A549 (cell line): ENCODE measurements at regions not wholly inside any gene's neighbourhood (a gene's known extent, or its start where the extent isn't known, plus 50 kb on each side); places are given as distances from the start of the nearest gene placed in this dataset.

ENCODE experiments used
- ATAC-seq, 2 experiments: fragments of 200-7000 bp in 1 of 2; fragments of >200 bp in 1 of 2; cut with Nextera tagmentation in 1 of 2; cut with Tn5 transposase in 1 of 2; 3 replicates each; pipeline versions ENCODE4 v1.8.0 to v1.9.1; 2018 to 2020; ENCODE audit warnings: mild to moderate bottlenecking in 1 of 2, moderate library complexity in 1 of 2
- CTCF ChIA-PET: fragments of 300-600 bp; sonication (Branson Sonifier 250); formaldehyde crosslinking; extraction: SDS; loops from one replicate; lab custom pipeline; 2021; ENCODE audit warnings: antibody characterized with exemption, inconsistent platforms; lab: Yijun Ruan, JAX
- POLR2A ChIA-PET: fragments of 350-600 bp; formaldehyde crosslinking; extraction: SDS; loops from one replicate; lab custom pipeline; 2021; ENCODE audit warnings: antibody characterized with exemption, inconsistent platforms; lab: Yijun Ruan, JAX
- DNase-seq, 2 experiments: peaks; one replicate each; pipeline versions ENCODE4 v3.0.0 to v3.0.0-alpha.2; 2011 to 2016; ENCODE audit warnings: low read depth in 1 of 2, low spot score in 1 of 2
- FAIRE-seq: peaks from 2 replicates; lab custom pipeline; 2011; peaks lifted over from hg19 to GRCh38; lab: Jason Lieb, UNC
- H3K27ac ChIP-seq, 2 experiments: fragments of >200 bp; sonication (Bioruptor Twin); formaldehyde crosslinking; 3 replicates each; pipeline ENCODE4 v1.5.1; 2016 to 2017
- H3K4me1 ChIP-seq: fragments of >200 bp; sonication (Bioruptor Twin); formaldehyde crosslinking; 3 replicates; pipeline ENCODE4 v1.6.1; 2016
- H3K4me2 ChIP-seq: fragments of >200 bp; sonication (Bioruptor Twin); formaldehyde crosslinking; 3 replicates; pipeline ENCODE4 v1.6.1; 2016
- H3K4me3 ChIP-seq: fragments of >200 bp; sonication (Bioruptor Twin); formaldehyde crosslinking; 3 replicates; pipeline ENCODE4 v1.5.1; 2016
- H3K9me3 ChIP-seq: fragments of >200 bp; sonication (Bioruptor Twin); formaldehyde crosslinking; 3 replicates; pipeline ENCODE4 v1.6.1; 2016
- CBX2 ChIP-seq: fragments of 200-600 bp; sonication (generic); IDR thresholded peaks from 2 replicates; pipeline ENCODE4 v1.6.1; 2016; ENCODE audit warnings: low read depth, mild to moderate bottlenecking, borderline replicate concordance
- CEBPB ChIP-seq, 2 experiments: fragments of >200 bp in 1 of 2; sonication (Bioruptor Twin) in 1 of 2; formaldehyde crosslinking in 1 of 2; IDR thresholded peaks; 2 replicates each; pipeline ENCODE4 v1.6.1; 2012 to 2016
- EHMT2 ChIP-seq: fragments of 200-600 bp; sonication (generic); IDR thresholded peaks from 2 replicates; pipeline ENCODE4 v1.6.1; 2016; ENCODE audit warnings: antibody characterized with exemption, low read depth, mild to moderate bottlenecking, moderate library complexity
- EP300 ChIP-seq, 2 experiments: fragments of >200 bp; sonication (Bioruptor Twin); formaldehyde crosslinking; IDR thresholded peaks; 2 replicates in 1 of 2; 3 replicates in 1 of 2; pipeline ENCODE4 v1.6.1; 2016 to 2017
- ESRRA ChIP-seq: fragments of 150-350 bp; IDR thresholded peaks from 2 replicates; pipeline ENCODE4 v1.6.1; 2014; ENCODE audit warnings: mild to moderate bottlenecking, low read length, borderline replicate concordance
- FOSB ChIP-seq: fragments of 250-450 bp; sonication (Bioruptor Pico); IDR thresholded peaks from 2 replicates; pipeline ENCODE4 v1.5.0; 2020; ENCODE audit warnings: mild to moderate bottlenecking, moderate library complexity
- FOSL2 ChIP-seq, 2 experiments: fragments of 450-650 bp in 1 of 2; fragments of >200 bp in 1 of 2; sonication (Bioruptor Twin) in 1 of 2; formaldehyde crosslinking; IDR thresholded peaks; 2 replicates each; pipeline versions ENCODE4 v1.5.0 to v1.6.1; 2016 to 2020; ENCODE audit warnings: mild to moderate bottlenecking in 1 of 2, moderate library complexity in 1 of 2
- GATA3 ChIP-seq: IDR thresholded peaks from 2 replicates; pipeline ENCODE4 v1.6.1; 2012; ENCODE audit warnings: borderline replicate concordance
- HOXA7 ChIP-seq: fragments of 250-450 bp; sonication (Bioruptor Pico); IDR thresholded peaks from 2 replicates; pipeline ENCODE4 v1.5.0; 2020; ENCODE audit warnings: mild to moderate bottlenecking, moderate library complexity
- HOXB13 ChIP-seq: fragments of 250-450 bp; sonication (Bioruptor Pico); IDR thresholded peaks from 2 replicates; pipeline ENCODE4 v1.5.0; 2020; ENCODE audit warnings: low read depth, mild to moderate bottlenecking, moderate library complexity
- JUN ChIP-seq, 2 experiments: fragments of >200 bp; sonication (Bioruptor Twin); formaldehyde crosslinking; IDR thresholded peaks; 2 replicates in 1 of 2; 3 replicates in 1 of 2; pipeline ENCODE4 v1.6.1; 2016 to 2017
- JUNB ChIP-seq: fragments of >200 bp; sonication (Bioruptor Twin); formaldehyde crosslinking; IDR thresholded peaks from 2 replicates; pipeline ENCODE4 v1.6.1; 2016
- KDM5A ChIP-seq: fragments of 200-600 bp; sonication (generic); IDR thresholded peaks from 2 replicates; pipeline ENCODE4 v1.6.1; 2016; ENCODE audit warnings: antibody characterized with exemption, mild to moderate bottlenecking
- MAFK ChIP-seq: fragments of 450-650 bp; IDR thresholded peaks from 2 replicates; pipeline ENCODE4 v1.6.1; 2014; ENCODE audit not compliant: partially characterized antibody
- NFE2L2 ChIP-seq: fragments of 150-350 bp; conservative IDR thresholded peaks from 2 replicates; pipeline ENCODE4 v1.6.1; 2014; ENCODE audit warnings: low read length
- NR3C1 ChIP-seq: fragments of >200 bp; sonication (Bioruptor Twin); formaldehyde crosslinking; IDR thresholded peaks from 3 replicates; pipeline ENCODE4 v1.6.1; 2017
- RARB ChIP-seq: fragments of 250-450 bp; sonication (Bioruptor Pico); IDR thresholded peaks from 2 replicates; pipeline ENCODE4 v1.8.0; 2021; ENCODE audit warnings: mild to moderate bottlenecking, moderate library complexity
- RFX5 ChIP-seq: fragments of 450-650 bp; IDR thresholded peaks from 2 replicates; pipeline ENCODE4 v1.7.1; 2014; ENCODE audit warnings: antibody characterized with exemption, mild to moderate bottlenecking, moderate library complexity
- SMC3 ChIP-seq: fragments of >200 bp; sonication (Bioruptor Twin); formaldehyde crosslinking; IDR thresholded peaks from 3 replicates; pipeline ENCODE4 v1.6.1; 2018; ENCODE audit warnings: inconsistent platforms
- TP53 ChIP-seq: fragments of 250-450 bp; sonication (Bioruptor Pico); IDR thresholded peaks from 2 replicates; pipeline ENCODE4 v1.5.0; 2021; ENCODE audit warnings: mild to moderate bottlenecking, moderate library complexity
- ZSCAN20 ChIP-seq: fragments of 250-450 bp; sonication (Bioruptor Pico); IDR thresholded peaks from 2 replicates; pipeline ENCODE4 v1.8.0; 2022; ENCODE audit warnings: mild to moderate bottlenecking, moderate library complexity
- WGBS: methylation state at CpG from one replicate; pipeline ENCODE4 v1.1.6; 2017; ENCODE audit errors: missing lambda C conversion rate; 5-methylcytosine and 5-hydroxymethylcytosine counted together
- TF ChIP-seq, protein P1 (sequence below): fragments of >200 bp; sonication (Bioruptor Twin); formaldehyde crosslinking; IDR thresholded peaks from 3 replicates; pipeline ENCODE4 v1.6.1; 2016
- TF ChIP-seq, protein P2 (sequence below): fragments of 250-450 bp; sonication (Bioruptor Pico); IDR thresholded peaks from 2 replicates; pipeline ENCODE4 v1.5.0; 2021; ENCODE audit warnings: mild to moderate bottlenecking, moderate library complexity, borderline replicate concordance
- TF ChIP-seq, protein P3 (sequence below): fragments of 450-650 bp; IDR thresholded peaks from 2 replicates; pipeline ENCODE4 v1.6.1; 2014; ENCODE audit warnings: antibody characterized with exemption
- TF ChIP-seq, protein P4 (sequence below): fragments of 250-450 bp; sonication (Bioruptor Pico); IDR thresholded peaks from 2 replicates; pipeline ENCODE4 v1.5.0; 2020; ENCODE audit warnings: low read depth, mild to moderate bottlenecking, moderate library complexity
- TF ChIP-seq, protein P5 (sequence below): fragments of 200-600 bp; sonication (generic); IDR thresholded peaks from 2 replicates; pipeline ENCODE4 v1.6.1; 2016; ENCODE audit warnings: antibody characterized with exemption, mild to moderate bottlenecking, moderate library complexity
- TF ChIP-seq, protein P6 (sequence below): IDR thresholded peaks from 2 replicates; pipeline ENCODE4 v1.6.1; 2012
- TF ChIP-seq, protein P7 (sequence below): IDR thresholded peaks from 2 replicates; pipeline ENCODE4 v1.6.1; 2012; ENCODE audit warnings: low read depth, borderline replicate concordance

DNA sequence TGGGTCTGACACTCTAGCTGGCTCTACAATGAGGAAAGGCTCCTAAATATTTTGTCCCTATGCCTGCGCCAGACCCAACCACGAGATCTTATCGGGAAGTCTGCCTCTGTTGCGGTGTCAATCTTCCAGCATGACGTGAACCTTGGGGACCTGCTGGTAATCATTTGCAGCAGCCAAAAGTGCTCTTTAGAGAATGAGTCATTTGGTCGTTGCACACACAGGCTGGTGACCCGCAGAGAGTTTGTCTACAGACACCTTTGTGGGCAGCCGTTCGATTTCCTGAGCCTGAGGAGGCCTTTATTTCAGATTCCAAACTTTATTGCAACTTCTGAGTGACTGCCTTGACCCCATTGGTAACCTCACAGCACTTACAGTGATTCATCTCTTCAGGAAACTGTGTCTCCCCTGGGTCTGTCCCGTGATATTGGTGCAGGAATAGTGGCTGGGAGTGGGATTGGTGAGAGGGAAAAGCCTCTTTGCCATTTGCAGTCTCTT, 326.1 kb downstream of the NSG2 start:
- DNase-seq, result peak; percentile 20 to 28
- CTCF ChIA-PET, result interaction anchor here (1.0 to 1.2 kb wide), 3 partner anchors 16 to 47 kb away, joined by 3 read pairs; no protein-coding TSS in a partner anchor
- peak overlapping the region in 1 of 2 experiments; percentile 64; a peak in 3 of 6 replicates for H3K27ac ChIP-seq
- TF ChIP-seq GATA3 (0 out of 2 replicates have a peak, but pooled peaks have one; percentile 11), MAFK (no peak), RARB (no peak), NR3C1 (no peak), EHMT2 (no peak), HOXB13 (CRISPR knock-in tag) (no peak), JUN (IDR thresholded peaks at IDR 0.05) (no peak), EP300 (IDR thresholded peaks at IDR 0.05) (peak in 1 of 2 experiments; percentile 30; a peak in 1 of 5 replicates), HOXA7 (CRISPR knock-in tag) (no peak), CEBPB (IDR thresholded peaks at IDR 0.05) (no peak), FOSB (CRISPR knock-in tag) (no peak), SMC3 (no peak), KDM5A (no peak), JUNB (peak; percentile 44; the same call in 1 of the 2 replicates), NFE2L2 (no peak)
- TF ChIP-seq, protein P1, sequence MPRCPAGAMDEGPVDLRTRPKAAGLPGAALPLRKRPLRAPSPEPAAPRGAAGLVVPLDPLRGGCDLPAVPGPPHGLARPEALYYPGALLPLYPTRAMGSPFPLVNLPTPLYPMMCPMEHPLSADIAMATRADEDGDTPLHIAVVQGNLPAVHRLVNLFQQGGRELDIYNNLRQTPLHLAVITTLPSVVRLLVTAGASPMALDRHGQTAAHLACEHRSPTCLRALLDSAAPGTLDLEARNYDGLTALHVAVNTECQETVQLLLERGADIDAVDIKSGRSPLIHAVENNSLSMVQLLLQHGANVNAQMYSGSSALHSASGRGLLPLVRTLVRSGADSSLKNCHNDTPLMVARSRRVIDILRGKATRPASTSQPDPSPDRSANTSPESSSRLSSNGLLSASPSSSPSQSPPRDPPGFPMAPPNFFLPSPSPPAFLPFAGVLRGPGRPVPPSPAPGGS, result no peak
- TF ChIP-seq, protein P2, sequence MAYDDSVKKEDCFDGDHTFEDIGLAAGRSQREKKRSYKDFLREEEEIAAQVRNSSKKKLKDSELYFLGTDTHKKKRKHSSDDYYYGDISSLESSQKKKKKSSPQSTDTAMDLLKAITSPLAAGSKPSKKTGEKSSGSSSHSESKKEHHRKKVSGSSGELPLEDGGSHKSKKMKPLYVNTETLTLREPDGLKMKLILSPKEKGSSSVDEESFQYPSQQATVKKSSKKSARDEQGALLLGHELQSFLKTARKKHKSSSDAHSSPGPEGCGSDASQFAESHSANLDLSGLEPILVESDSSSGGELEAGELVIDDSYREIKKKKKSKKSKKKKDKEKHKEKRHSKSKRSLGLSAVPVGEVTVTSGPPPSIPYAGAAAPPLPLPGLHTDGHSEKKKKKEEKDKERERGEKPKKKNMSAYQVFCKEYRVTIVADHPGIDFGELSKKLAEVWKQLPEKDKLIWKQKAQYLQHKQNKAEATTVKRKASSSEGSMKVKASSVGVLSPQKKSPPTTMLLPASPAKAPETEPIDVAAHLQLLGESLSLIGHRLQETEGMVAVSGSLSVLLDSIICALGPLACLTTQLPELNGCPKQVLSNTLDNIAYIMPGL (CRISPR knock-in tag), result no peak
- TF ChIP-seq, protein P3, sequence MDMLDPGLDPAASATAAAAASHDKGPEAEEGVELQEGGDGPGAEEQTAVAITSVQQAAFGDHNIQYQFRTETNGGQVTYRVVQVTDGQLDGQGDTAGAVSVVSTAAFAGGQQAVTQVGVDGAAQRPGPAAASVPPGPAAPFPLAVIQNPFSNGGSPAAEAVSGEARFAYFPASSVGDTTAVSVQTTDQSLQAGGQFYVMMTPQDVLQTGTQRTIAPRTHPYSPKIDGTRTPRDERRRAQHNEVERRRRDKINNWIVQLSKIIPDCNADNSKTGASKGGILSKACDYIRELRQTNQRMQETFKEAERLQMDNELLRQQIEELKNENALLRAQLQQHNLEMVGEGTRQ, result no peak
- TF ChIP-seq, protein P4, sequence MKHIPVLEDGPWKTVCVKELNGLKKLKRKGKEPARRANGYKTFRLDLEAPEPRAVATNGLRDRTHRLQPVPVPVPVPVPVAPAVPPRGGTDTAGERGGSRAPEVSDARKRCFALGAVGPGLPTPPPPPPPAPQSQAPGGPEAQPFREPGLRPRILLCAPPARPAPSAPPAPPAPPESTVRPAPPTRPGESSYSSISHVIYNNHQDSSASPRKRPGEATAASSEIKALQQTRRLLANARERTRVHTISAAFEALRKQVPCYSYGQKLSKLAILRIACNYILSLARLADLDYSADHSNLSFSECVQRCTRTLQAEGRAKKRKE (CRISPR knock-in tag), result no peak
- TF ChIP-seq, all 56 proteins: peak for 3
- POLR2A ChIA-PET, result no interaction called here
- no peak overlapping the region for H3K4me3 ChIP-seq
- H3K4me1 ChIP-seq, result peaks cover 13% of the 10 kb centered on the region; the same call in 2 of the 3 replicates
- FAIRE-seq (no peak), ATAC-seq (peak in 1 of 2 experiments; percentile 48; a peak in 4 of 6 replicates)
- H3K9me3 ChIP-seq, result no peaks in the 10 kb centered on the region
- 15% methylated on average over 10 of the region's 10 CpGs for whole genome bisulfite sequencing
- H3K4me2 ChIP-seq, result peak overlapping the region; percentile 36; the same call in 2 of the 3 replicates

DNA sequence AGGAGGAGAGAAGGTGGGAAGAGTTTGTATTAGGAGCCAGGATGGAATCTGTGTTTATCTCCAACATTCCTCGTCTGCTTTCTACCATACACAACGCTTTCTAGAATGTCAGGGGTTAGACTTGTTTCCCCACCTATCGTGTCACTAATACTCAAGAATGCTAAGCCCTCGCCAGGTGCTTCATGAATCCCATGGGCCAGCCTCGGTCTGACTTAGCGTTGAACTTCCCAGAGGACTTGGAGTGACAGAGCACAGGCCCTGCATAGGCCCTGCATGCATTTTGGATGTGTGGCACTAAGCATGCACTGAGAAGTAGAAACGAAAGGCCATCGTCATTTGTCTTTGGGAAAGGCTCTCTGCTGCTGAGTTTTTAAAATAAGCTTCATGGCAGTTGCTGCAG, 328.7 kb downstream of the NSG2 start:
- no peak overlapping the region for H3K4me2 ChIP-seq
- H3K4me1 ChIP-seq, result peaks cover 13% of the 10 kb centered on the region; the same call in 2 of the 3 replicates
- H3K27ac ChIP-seq, result no peak overlapping the region
- no peak overlapping the region for H3K4me3 ChIP-seq
- WGBS, result 56% methylated on average over 8 of the region's 8 CpGs
- DNase-seq (no peak), FAIRE-seq (no peak), ATAC-seq (no peak)
- ChIA-PET POLR2A (no interaction called here), CTCF (interaction anchor here (1.2 to 1.4 kb wide), 2 partner anchors 8 to 47 kb away, joined by 3 to 5 read pairs; no protein-coding TSS in a partner anchor)
- no peaks in the 10 kb centered on the region for H3K9me3 ChIP-seq
- TF ChIP-seq RFX5 (no peak), FOSL2 (IDR thresholded peaks at IDR 0.05) (no peak), FOSL2 (CRISPR knock-in tag; IDR thresholded peaks at IDR 0.05) (no peak), ZSCAN20 (no peak), ESRRA (no peak), CBX2 (no peak), TP53 (CRISPR knock-in tag) (no peak)
- TF ChIP-seq, protein P5, sequence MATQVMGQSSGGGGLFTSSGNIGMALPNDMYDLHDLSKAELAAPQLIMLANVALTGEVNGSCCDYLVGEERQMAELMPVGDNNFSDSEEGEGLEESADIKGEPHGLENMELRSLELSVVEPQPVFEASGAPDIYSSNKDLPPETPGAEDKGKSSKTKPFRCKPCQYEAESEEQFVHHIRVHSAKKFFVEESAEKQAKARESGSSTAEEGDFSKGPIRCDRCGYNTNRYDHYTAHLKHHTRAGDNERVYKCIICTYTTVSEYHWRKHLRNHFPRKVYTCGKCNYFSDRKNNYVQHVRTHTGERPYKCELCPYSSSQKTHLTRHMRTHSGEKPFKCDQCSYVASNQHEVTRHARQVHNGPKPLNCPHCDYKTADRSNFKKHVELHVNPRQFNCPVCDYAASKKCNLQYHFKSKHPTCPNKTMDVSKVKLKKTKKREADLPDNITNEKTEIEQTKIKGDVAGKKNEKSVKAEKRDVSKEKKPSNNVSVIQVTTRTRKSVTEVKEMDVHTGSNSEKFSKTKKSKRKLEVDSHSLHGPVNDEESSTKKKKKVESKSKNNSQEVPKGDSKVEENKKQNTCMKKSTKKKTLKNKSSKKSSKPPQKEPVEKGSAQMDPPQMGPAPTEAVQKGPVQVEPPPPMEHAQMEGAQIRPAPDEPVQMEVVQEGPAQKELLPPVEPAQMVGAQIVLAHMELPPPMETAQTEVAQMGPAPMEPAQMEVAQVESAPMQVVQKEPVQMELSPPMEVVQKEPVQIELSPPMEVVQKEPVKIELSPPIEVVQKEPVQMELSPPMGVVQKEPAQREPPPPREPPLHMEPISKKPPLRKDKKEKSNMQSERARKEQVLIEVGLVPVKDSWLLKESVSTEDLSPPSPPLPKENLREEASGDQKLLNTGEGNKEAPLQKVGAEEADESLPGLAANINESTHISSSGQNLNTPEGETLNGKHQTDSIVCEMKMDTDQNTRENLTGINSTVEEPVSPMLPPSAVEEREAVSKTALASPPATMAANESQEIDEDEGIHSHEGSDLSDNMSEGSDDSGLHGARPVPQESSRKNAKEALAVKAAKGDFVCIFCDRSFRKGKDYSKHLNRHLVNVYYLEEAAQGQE, result no peak
- TF ChIP-seq, protein P6, sequence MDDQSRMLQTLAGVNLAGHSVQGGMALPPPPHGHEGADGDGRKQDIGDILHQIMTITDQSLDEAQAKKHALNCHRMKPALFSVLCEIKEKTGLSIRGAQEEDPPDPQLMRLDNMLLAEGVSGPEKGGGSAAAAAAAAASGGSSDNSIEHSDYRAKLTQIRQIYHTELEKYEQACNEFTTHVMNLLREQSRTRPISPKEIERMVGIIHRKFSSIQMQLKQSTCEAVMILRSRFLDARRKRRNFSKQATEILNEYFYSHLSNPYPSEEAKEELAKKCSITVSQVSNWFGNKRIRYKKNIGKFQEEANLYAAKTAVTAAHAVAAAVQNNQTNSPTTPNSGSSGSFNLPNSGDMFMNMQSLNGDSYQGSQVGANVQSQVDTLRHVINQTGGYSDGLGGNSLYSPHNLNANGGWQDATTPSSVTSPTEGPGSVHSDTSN, result no peak
- TF ChIP-seq, protein P7, sequence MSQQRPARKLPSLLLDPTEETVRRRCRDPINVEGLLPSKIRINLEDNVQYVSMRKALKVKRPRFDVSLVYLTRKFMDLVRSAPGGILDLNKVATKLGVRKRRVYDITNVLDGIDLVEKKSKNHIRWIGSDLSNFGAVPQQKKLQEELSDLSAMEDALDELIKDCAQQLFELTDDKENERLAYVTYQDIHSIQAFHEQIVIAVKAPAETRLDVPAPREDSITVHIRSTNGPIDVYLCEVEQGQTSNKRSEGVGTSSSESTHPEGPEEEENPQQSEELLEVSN, result no peak
